M059J (cell line): ENCODE measurements at regions not wholly inside any gene's neighbourhood (a gene's known extent, or its start where the extent isn't known, plus 50 kb on each side); places are given as distances from the start of the nearest gene placed in this dataset.
"Not testable (repeated sequence)": the region's sequence is repeated elsewhere in the genome, so short reads cannot be mapped to it uniquely, and the experiment has no call there.

Source experiments
- DNase-seq: peaks from one replicate; pipeline ENCODE4 v3.0.0-alpha.2; 2012; ENCODE audit warnings: low read depth

GRCh38 chr4:184335520-184335919 lies 117.8 kb upstream of the ENPP6 start:
- DNase-seq: peak; percentile 40

- not testable (repeated sequence) for DNase-seq
Observed at GRCh38 chr4:184333446-184333845, 115.8 kb upstream of the ENPP6 start.

- no peak for DNase-seq
Observed at GRCh38 chr4:184331268-184331995, 113.8 kb upstream of the ENPP6 start.

DNA sequence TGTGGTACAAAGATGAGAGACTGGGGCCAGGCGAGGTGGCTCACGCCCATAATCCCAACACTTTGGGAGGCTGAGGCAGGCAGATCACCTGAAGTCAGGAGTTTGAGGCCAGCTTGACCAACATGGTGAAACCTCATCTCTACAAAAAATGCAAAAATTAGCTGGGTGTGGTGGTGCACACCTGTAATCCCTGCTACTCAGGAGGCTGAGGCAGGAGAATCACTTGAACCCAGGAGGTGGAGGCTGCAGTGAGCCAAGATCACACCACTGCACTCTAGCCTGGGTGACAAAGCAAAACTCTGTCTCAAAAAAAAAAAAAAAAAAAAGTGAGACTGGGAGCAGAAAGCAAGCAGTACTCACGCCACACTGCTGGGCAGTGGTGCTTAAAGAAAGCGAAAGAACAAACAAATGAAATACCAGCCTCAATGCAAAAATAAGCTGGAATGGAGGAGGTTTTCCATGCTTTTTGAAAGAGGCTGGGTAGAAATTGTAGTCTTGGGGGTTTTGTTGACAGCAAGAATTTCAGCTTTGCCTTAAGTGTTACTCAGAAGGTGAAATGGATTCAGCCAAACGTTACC lies 112.9 kb upstream of the ENPP6 start:
- not testable (repeated sequence) for DNase-seq

DNA sequence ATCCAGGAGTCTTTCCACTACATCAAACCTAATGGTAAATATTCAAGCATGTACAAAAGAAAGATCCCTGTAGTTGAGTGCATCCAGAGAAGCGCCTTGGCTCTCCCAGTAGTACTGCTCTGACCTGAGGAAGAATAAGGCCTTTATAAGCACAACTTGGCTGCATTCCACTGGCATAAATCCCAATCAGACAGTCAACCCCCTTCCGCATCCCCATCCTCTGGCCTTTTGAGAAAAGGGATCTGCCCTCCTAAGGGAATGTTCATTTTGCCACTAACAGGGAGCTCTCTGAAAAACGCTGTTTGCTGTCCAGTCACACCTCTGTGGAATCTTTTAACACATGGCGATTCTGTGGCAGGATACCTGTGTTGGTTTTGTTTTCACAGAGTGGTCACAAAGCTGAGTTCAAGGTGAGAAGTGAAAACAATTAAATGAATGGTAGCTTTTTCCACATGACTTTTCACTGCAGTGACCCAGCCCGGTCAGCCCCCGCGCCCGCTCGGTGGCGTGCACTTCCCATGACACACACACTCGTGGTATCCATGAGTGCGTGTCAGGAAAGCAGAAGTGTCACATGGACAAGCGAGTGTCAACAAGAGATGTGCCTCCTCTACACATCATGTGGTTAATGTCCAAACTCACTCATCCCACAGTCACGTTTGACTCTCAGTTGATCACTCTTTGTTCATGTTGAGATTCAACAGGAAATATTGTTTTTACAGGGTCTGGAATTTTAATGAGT lies 112.2 kb upstream of the ENPP6 start:
- DNase-seq: no peak

- no peak for DNase-seq
Observed at GRCh38 chr4:184329235-184329634, 111.6 kb upstream of the ENPP6 start.

GRCh38 chr4:184328022-184328736 lies 110.5 kb upstream of the ENPP6 start:
- no peak for DNase-seq

GRCh38 chr4:184324939-184325477 lies 107.3 kb upstream of the ENPP6 start:
- no peak for DNase-seq

DNA sequence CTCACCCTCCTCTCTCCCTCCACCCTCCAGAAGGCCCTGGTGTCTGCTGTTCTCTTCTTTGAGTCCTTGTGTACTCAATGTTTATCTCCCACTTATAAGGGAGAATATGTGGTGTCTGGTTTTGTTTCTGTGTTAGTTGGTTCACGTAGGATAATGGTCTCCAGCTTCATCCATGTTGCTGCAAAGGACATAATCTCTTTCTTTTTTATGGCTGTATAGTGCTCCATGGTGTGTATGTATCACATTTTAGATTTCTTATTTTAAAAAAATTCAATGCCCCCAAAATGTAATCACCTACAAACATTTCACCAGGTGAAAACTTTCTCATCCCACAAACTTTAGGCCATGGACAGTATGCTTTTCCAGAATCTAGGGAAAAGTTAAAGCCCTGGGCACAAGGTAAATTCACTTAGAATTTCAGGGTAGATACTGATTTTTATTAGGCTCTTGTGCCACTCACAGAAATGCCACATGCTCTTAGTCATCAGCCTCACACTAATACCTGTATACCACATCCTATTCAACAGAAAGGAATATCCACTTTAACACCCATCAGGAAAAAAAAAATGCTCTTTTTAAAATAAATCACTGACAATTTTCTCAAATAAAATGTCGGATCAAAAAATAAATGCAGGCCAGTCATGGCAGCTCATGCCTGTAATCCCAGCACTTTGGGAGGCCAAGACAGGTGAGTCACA lies 104.8 kb upstream of the ENPP6 start:
- DNase-seq: peak; percentile 73

- DNase-seq: no peak
Observed at GRCh38 chr4:184320631-184321030, 103.0 kb upstream of the ENPP6 start.

GRCh38 chr4:184318852-184319251 lies 101.2 kb upstream of the ENPP6 start:
- no peak for DNase-seq

- DNase-seq: peak; percentile 14
Observed at GRCh38 chr4:184317234-184317918, 99.7 kb upstream of the ENPP6 start.

GRCh38 chr4:184316821-184317220 lies 99.1 kb upstream of the ENPP6 start:
- no peak for DNase-seq

GRCh38 chr4:184315675-184316359 lies 98.1 kb upstream of the ENPP6 start:
- no peak for DNase-seq

DNA sequence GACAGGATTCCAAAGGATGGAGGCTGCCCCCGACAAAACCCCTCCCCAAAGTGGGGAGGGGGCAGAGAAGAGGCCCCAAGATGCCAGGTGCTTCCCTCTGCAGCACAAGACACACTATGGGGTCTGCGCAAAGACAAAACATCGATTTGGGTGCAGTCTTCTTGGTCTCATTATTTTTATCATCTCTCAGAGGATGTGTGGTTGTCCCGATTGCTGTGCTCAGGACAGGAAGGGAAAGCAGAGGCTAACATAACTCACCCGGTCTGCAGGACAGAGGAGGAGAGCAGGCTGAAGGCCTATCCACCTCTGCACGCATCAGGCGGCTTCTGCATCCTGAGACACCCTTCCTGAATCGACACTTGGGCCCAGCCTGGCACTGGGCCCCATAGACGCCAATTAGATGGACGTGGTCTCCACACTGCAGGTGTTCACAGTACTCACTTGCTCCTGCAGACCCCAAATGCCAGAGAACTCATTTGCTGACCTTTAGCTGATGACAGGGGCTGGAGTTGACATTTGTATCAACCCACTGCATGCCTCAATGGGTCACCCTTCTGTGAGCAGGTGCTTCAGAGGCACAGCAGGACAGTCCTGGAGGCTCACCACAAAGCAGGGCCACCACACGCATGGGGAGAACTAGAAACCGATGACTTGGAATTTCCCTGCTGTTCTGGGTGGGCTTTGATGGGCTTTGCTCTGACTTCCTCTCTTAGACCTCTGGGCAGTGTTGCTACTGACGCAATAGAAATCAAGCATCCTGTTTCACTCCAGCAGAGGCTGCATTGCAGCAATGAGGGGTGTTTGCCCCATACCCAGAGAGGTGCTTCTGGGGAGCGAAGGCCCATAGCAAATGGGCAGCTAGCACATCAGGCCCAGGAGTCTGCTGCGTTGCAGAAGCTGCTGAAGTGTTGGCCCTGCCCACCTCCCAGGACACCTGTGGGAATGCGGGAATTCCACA lies 96.3 kb upstream of the ENPP6 start:
- no peak for DNase-seq

- no peak for DNase-seq
Observed at GRCh38 chr4:184313058-184313581, 95.4 kb upstream of the ENPP6 start.

- DNase-seq: no peak
Observed at GRCh38 chr4:184312126-184312525, 94.5 kb upstream of the ENPP6 start.

DNA sequence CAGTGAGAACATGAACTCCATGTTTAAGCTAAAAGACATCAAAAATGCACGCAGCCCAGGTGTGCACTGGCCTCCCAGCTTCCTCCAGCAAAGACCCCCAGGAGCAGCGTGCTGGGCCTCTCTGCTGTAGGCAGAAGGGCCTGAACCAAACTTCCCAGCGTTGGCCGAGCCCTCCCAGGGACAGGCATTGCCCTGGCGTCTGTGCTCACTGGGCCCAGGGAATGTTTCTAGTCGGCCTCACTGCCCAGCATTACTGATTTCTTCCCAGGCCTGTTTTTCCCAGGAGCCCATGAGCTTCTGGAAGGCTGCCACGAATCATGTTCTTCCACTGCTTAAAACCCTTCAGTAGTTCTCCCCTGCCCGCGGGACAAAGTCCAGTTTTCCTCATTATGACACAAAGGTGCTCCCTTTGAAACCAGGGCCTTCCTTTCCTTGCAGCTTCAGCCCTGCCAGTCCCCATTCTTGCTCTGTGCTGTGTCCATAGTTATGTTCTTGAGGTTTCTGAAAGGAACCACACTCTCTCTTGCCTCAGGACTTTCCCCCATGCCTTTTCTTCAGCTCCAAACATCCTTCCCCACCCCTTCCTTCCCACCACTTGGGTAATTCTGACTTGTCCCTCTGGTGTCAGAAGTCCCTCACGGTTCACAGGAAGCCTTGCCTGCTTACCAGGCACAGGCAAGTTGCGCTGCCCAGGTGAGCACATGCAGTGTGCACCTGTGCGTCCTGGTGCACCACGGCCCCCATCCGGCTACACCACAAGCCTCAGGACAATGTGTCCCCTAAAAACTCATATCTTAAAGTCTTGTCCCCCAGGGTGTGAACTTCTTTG lies 93.4 kb upstream of the ENPP6 start:
- DNase-seq: no peak
